Bronchial epithelial cell (primary cell): ENCODE measurements at regions not wholly inside any gene's neighbourhood (a gene's known extent, or its start where the extent isn't known, plus 50 kb on each side); places are given as distances from the start of the nearest gene placed in this dataset.

Experiments used
- DNase-seq: peaks from one replicate; pipeline ENCODE4 v3.0.0-alpha.2; 2010; ENCODE audit warnings: low read depth
- FAIRE-seq: peaks from 2 replicates; lab custom pipeline; 2011; peaks lifted over from hg19 to GRCh38; lab: Jason Lieb, UNC
- H3K27me3 ChIP-seq: 2 replicates; pipeline ENCODE4 v1.5.1; 2011; ENCODE audit warnings: low read length; ENCODE audit not compliant: control insufficient read depth, insufficient read depth
- H3K36me3 ChIP-seq: 2 replicates; pipeline ENCODE4 v1.5.1; 2011; ENCODE audit warnings: low read length; ENCODE audit not compliant: control insufficient read depth, insufficient read depth
- H3K4me3 ChIP-seq: 2 replicates; pipeline ENCODE4 v1.5.1; 2011; ENCODE audit warnings: mild to moderate bottlenecking, low read depth, low read length, control low read depth
- TF ChIP-seq, protein P1 (sequence below): IDR thresholded peaks from 2 replicates; pipeline ENCODE4 v1.5.1; 2011; ENCODE audit warnings: mild to moderate bottlenecking, moderate library complexity, low read length, control low read depth, inconsistent platforms; ENCODE audit not compliant: insufficient read depth, severe bottlenecking

DNA sequence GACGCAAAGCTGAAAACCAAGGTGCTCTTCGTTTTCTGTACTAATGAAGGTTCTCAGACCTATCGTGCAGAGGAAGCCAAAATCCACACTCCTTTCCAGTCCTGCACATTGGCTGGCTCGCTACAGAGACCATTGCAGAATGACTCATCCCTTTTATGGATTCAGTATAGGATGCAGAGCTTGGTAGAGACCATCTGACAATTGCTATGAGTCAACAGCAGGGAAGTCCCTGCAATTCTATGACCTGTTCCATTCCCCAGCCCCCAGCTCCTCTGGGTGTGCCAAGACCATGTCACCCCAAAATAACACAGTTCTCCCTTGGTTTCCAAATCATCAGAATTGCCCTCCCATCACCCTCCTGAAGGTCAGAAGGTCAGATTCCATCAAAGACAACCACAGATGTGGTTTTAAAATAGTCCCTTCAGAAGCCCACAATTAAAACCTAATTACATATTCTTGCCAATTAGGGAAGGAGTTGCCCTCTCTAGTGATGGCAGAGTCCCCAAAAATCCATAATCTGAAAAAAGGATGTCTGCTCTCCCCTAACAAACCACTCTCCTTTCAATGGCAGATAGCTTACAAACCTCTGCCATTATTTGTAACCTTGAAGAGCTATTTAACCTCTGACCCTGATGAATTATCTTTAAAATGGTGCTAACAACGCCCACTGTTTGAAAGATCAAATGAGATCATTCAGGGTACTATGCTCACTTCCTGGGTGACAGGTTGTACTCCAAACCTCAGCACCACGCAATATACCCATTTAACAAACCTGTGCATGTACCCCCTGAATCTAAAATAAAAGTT lies 108.2 kb upstream of the RBBP6 start:
- Histone ChIP-seq H3K4me3 (no peak overlapping the region), H3K27me3 (no peaks in the 10 kb centered on the region), H3K36me3 (no peaks in the 10 kb centered on the region)
- FAIRE-seq (no peak), DNase-seq (peak; percentile 7)
- TF ChIP-seq, protein P1, sequence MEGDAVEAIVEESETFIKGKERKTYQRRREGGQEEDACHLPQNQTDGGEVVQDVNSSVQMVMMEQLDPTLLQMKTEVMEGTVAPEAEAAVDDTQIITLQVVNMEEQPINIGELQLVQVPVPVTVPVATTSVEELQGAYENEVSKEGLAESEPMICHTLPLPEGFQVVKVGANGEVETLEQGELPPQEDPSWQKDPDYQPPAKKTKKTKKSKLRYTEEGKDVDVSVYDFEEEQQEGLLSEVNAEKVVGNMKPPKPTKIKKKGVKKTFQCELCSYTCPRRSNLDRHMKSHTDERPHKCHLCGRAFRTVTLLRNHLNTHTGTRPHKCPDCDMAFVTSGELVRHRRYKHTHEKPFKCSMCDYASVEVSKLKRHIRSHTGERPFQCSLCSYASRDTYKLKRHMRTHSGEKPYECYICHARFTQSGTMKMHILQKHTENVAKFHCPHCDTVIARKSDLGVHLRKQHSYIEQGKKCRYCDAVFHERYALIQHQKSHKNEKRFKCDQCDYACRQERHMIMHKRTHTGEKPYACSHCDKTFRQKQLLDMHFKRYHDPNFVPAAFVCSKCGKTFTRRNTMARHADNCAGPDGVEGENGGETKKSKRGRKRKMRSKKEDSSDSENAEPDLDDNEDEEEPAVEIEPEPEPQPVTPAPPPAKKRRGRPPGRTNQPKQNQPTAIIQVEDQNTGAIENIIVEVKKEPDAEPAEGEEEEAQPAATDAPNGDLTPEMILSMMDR: no peak

DNA sequence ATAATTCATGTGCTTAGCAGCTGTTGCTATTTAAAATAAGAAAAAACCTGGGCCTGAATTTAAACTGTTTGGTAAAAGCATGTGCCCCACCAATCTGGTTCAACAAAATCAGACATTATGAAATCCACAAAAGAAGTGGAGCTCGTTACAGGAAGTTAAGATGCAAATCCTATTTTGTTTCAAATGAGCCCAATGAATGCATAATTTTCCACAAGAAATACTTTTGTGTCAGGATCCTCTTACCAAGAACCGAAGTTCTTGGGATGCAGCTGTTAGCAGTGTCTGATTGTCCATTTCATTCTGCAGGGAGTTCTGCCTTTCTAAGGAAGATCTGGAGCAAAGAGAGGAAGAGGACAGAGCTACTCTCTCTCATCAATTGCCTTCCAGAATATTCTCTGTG lies 105.7 kb upstream of the RBBP6 start:
- Histone ChIP-seq H3K4me3 (no peak overlapping the region), H3K36me3 (no peaks in the 10 kb centered on the region), H3K27me3 (no peaks in the 10 kb centered on the region)
- TF ChIP-seq, protein P1: no peak
- FAIRE-seq (no peak), DNase-seq (no peak)

DNA sequence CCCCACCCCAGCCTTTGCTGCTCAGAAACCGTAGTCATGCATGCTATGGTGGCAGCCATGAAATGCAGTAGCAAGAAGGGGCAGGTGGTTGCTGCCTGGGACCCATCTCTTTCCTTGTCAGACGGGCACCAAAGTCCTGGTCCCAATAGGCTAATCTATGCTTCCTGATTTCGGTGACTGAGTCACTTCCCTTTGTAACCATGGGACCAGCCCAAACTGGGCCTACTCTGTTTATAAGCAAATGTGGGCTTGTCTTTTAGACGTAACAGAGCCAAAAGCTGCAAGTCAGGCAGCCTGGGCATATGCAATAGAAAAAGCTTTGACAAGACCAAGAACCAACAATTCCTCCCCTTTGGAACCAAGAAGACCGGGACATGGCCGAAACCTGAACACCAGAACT lies 99.1 kb upstream of the RBBP6 start:
- no peak overlapping the region for H3K4me3 ChIP-seq
- no peaks in the 10 kb centered on the region for H3K36me3 ChIP-seq
- no peaks in the 10 kb centered on the region for H3K27me3 ChIP-seq
- no peak for FAIRE-seq
- TF ChIP-seq, protein P1: no peak
- no peak for DNase-seq

DNA sequence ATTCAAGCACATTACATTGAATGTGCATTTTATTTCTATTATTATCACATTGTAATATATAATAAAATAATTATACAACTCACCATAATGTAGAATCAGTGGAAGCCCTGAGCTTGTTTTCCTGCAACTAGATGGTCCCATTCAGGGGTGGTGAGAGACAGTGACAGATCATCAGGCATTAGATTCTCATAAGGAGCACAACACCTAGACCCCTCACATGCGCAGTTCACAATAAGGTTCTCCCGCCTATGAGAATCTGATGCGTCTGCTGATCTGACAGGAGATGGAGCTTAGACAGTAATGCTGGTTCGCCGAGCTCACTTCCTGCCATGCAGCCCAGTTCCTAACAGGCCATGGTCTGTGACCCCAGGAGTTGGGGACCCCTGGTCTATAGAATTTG lies 96.7 kb upstream of the RBBP6 start:
- Histone ChIP-seq H3K36me3 (no peaks in the 10 kb centered on the region), H3K4me3 (no peak overlapping the region), H3K27me3 (no peaks in the 10 kb centered on the region)
- FAIRE-seq (no peak), DNase-seq (no peak)
- TF ChIP-seq, protein P1: no peak

DNA sequence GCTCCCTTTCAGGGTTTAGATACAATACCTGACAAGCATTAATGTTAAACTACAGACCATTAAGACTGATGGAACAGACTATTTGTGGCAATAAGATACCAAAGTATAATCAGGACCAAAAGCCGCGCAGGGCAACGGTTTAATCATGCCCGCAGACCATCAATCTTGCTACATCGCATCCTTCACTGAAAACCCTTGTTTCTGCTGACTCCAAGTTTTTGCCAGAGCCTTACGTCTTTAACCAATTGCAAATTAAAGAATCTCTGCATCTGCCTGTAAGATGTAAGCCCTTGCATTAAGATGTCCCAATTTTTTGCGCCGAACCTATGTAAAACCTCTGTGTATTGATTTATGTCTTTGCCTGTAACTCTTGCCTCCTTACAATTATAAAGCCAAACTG lies 94.2 kb upstream of the RBBP6 start:
- no peak overlapping the region for H3K4me3 ChIP-seq
- H3K36me3 ChIP-seq: no peaks in the 10 kb centered on the region
- H3K27me3 ChIP-seq: no peaks in the 10 kb centered on the region
- DNase-seq (no peak), FAIRE-seq (no peak)
- TF ChIP-seq, protein P1: no peak

DNA sequence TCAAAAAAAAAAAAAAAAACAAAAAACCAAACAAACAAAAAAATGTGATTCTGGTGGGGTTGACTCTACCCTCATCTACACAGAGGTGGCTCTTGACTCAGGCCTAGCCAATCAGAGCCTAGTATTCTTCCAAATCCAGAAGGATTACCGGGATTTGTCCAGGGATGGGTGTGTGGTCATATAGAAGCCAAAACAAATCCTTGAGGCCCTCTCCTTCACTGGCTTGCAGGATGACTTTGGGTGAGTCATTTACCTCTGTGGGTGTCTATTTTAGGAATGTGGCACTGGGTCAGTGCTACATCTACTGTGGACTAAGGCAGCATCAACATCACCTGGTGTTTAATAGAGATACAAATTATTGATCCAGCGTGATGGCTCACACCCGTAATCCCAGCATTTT lies 93.2 kb upstream of the RBBP6 start:
- TF ChIP-seq, protein P1: no peak
- Histone ChIP-seq H3K36me3 (no peaks in the 10 kb centered on the region), H3K27me3 (no peaks in the 10 kb centered on the region), H3K4me3 (no peak overlapping the region)
- FAIRE-seq (no peak), DNase-seq (no peak)
